ENCODE measurements at regions not wholly inside any gene's neighbourhood (a gene's known extent, or its start where the extent isn't known, plus 50 kb on each side); places are given as distances from the start of the nearest gene placed in this dataset.
A peak's percentile ranks its signal among the peaks of the same experiment; 100 is the strongest.
"Not testable (repeated sequence)": the region's sequence is repeated elsewhere in the genome, so short reads cannot be mapped to it uniquely, and the experiment has no call there.

DNA sequence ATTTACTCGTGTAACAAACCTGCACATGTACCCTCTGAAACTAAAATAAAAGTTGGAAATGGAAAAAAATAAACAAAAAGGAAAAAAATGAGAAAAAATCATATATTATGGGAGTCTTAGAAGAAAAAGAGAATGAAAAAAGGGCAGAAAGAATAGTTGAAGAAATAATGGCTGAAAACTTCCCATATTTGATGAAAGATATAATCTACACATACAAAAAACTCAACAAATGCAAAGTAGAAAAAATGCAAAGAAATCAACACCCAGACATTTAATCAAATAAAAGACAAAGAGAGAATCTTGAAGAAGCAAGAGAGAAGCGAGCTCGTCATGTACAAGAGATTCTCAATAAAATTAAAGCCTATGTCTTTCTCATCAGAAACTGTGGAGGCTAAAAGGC lies 73.8 kb downstream of the SLC25A46 start:
- DNase-seq: no peak

- no peak for DNase-seq
Observed at GRCh38 chr5:110815916-110816605, 77.3 kb downstream of the SLC25A46 start.

DNA sequence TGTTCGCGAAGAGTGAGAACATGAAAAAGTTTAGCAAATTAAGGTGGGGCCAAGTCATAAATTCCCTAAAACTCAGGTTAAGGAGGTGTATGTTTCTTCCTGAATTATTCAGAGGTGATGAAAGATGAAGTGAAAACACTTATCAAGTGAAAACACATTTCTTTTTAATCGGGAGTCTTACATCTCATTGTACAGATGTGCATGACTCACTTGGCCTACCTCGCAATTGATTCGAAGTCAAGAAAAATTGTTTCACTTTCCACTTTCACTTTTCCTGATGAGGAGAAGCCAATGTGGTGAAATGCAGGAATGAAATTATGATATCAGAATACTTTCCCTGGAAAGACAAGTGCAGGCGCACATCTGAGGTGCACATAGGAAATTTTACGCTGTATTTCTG lies 78.7 kb downstream of the SLC25A46 start:
- no peak for DNase-seq

DNA sequence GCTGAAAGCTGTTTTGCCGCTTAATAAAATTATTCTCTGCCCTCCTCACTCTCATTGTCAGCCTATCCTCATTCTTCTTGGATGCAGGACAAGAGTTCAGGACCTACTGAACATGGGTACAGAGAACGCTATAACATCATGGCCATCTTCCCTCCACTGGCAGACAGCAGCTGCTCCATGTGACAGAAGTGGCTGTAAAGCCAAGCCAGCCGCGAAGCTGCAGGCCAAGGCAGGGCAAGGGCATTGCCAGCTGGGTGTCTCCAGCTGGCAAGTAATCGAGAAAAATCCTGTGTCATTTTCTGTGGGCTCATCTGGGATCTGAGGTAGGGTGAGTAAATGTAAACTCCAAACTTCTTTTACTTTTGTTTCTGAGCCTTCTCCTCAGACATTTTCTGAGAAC lies 84.8 kb downstream of the SLC25A46 start:
- DNase-seq: no peak

DNA sequence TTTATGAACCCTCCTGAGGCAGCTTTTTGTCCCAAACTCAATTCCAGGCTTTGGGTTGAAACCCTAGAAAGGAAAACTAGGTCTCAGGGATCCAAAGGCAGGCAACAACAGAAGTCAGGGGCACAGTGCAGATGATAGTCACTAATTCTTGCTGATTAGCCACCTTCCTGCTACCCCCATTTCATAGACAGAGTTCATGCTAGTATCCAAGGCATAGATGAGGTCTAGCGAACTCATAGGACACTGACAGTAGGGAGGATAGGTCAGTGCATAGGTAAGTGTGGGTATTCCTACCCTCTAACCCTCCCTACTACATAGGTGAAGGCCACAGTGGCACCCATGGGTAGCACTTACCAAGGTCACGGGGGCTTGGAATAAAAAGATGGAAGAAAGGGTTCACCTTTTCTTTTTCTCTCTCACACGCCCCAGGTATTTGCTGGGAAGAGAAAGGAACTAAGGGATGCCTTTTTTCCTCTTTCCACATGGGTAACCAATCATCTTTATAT lies 86.2 kb downstream of the SLC25A46 start:
- no peak for DNase-seq

DNA sequence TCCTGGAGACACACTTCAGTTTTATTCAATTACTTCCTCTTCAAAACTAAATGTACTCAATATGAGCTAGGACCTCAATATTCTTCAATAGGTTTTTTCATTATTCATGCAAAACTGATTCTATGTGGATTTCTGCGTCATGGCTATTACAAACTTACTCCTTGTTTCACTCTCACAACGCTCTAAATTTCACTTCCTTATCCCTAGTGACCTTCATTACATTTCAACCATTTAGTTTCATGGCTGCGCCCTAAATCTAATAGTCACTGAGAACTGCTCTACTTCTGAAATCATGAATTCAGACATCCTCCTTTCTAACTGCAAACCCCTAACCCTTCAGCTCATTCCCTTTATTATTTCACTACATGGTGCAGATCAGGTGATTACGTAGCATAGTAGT lies 93.9 kb downstream of the SLC25A46 start:
- DNase-seq: no peak

DNA sequence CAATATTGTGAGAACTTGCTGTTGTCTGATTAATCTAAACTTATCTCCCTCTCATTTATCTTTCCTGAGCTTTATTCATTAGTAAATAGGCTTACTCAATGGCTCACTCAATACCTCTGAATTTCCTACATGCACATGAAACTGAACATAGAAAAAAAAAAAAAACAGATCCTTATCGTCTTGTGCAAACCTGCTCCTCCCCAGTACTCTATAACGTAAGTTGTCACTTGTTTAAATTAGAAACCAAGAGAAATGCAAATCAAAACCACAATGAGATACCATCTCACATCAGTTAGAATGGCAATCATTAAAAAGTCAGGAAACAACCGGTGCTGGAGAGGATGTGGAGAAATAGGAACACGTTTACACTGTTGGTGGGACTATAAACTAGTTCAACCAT lies 96.1 kb downstream of the SLC25A46 start:
- peak in 1 of 5 donors; percentile 7 for DNase-seq

GRCh38 chr5:110836851-110837250 lies 98.0 kb downstream of the SLC25A46 start:
- no peak for DNase-seq

GRCh38 chr5:110838357-110838756 lies 99.5 kb downstream of the SLC25A46 start:
- DNase-seq: not testable (repeated sequence)

GRCh38 chr5:110838961-110839360 lies 100.2 kb downstream of the SLC25A46 start:
- DNase-seq: no peak

DNA sequence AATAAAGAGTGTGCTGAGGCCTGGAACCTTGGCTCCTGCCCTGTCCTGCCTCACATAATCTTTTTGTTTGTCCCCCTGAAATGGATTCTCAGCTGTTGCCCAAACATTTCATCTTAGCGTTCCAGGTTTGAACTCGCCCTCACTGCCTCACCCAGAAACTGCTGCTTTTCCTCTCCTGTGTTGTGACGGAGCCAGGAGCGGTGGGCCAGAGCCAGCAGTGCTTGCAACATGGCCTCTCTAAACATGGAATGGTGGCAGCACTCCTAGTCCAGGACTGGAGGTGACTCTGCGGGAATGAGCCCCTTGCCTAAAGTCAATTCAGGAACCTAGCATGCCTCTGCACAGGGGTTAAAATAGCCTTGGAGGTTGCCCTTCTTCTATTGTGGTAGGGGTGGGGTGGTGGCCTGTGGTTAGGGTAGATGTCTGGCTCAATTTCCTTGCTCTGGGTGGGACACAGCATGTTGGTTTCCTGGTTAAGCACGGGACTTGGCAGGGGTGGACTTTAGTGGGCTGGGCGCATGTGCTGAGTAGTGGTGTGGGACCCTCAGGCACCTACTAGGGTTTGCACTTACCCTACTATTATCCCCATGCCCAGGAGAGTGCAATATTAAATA lies 101.6 kb downstream of the SLC25A46 start:
- no peak for DNase-seq

GRCh38 chr5:110841137-110841536 lies 102.3 kb downstream of the SLC25A46 start:
- DNase-seq: no peak

- DNase-seq: no peak
Observed at GRCh38 chr5:110842948-110843347, 104.1 kb downstream of the SLC25A46 start.

- DNase-seq: no peak
Observed at GRCh38 chr5:110844251-110844650, 105.4 kb downstream of the SLC25A46 start.

DNA sequence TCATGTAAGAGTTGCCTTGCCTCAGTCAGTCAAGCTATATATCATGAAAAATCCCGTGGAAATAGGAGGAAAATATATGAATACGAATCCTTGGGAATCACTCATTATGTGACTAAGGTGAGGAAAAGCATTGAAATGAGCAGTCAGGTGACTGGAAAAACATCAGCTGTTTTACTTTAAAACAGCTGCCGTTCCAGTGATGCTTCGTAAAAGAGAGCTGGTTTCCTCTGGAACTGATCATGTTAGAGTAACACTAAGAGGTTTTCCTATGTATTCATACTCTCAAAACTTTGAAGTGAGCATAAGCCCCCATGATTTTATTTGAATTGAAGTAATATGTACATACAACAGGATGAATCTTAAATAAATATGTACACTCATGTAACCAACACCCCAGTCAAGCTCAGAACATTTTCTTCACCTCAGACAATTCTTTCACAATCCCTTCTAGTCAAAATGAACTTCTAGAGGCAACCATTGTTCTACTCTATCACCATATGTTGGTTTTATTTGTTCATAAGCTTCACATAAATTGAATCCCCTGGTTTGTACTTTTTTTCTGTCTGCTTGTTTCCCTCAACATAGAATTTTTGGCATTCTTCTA lies 107.7 kb downstream of the SLC25A46 start:
- DNase-seq: no peak

DNA sequence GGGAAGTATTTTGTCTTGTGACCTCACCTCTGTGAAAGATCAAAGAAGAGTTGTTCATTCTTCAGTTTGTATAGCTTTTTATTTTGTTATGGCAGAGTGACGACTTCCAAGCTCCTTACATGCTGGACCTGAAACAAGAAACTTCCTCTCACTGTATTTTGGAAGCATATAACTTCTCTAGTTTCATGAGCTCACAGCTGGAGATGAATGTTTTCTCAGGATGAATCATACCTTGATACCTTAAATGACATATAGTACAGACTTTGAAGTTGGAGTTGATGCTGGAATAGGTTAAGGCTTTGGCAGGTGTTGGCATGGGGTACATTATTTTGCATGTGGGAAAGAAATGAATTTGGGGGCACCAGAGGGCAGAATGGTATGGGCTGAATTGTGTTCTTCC lies 112.5 kb downstream of the SLC25A46 start:
- DNase-seq: no peak

DNA sequence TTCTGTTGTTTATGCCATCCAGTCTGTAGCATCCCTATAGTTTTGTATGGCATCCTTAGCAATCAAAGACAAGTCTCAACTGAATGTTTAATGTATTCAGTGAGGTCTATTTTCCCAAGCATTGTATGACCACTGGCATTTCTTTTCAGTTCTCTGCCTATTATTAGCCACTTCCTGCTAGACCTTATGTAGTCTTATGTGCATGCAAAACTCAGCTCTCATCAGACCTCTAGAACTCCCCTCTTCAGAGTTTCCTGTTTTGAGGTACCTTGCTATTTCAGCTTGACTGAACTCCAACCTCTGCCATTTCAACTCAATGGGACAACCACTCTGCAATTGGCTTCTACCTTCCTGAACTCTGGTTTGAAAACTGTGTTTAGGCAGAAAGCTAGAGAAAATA lies 113.2 kb downstream of the SLC25A46 start:
- DNase-seq: no peak

GRCh38 chr5:110852541-110852940 lies 113.7 kb downstream of the SLC25A46 start:
- DNase-seq: no peak

- DNase-seq: no peak
Observed at GRCh38 chr5:110853267-110853666, 114.5 kb downstream of the SLC25A46 start.

DNA sequence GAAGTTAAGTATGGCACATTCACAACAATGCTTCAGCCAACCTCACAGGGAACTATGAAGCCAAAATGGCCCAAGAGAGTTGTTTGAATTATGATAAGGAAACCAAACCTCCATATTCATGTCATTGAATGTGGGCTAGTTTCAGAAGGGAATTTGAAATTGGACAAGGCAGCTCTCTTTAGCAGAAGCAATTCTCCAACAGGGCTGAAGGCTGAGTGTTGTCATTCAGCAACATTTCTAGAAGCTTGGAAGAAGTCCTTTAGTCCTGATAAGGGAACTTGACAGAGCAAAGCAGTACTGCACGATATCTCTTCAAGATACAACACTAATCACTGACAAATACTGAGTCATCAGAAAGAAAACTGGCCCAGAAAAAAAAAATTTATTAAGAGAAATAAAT lies 115.4 kb downstream of the SLC25A46 start:
- DNase-seq: no peak

GRCh38 chr5:110855961-110856360 lies 117.2 kb downstream of the SLC25A46 start:
- DNase-seq: no peak

GRCh38 chr5:110865400-110866094 lies 126.7 kb downstream of the SLC25A46 start:
- DNase-seq: peak in 1 of 5 donors; percentile 3

DNA sequence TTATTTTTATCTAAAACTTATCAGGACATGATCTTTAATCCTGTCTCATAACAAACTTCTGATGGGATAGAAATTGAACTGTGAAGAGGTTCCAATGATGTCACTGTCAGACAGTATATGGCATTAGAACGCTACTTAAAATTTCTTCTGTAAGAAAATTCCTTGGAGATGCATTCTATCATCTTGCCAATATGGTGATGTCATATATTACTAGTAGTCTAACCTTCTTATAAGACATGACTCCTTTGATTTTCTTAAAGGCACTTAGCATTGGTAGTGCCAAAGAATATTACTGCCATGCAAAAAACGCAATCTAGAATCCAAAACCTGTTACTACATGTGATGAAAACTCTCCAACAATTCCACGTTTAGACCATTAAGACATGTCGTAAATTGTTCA lies 131.1 kb downstream of the SLC25A46 start:
- no peak for DNase-seq

GRCh38 chr5:110872200-110872599 lies 133.4 kb downstream of the SLC25A46 start:
- DNase-seq: no peak

All from T-helper 1 cell (primary cell).